HG03066 (cell line): ENCODE measurements at regions not wholly inside any gene's neighbourhood (a gene's known extent, or its start where the extent isn't known, plus 50 kb on each side); places are given as distances from the start of the nearest gene placed in this dataset.
A peak's percentile ranks its signal among the peaks of the same experiment; 100 is the strongest.

Source experiments
- ATAC-seq: cut with Tn5 transposase; IDR thresholded peaks from one replicate; pipeline ENCODE4 v1.9.1; 2021; ENCODE audit warnings: low read depth; ENCODE audit not compliant: unreplicated experiment

- no peak for ATAC-seq
These were observed 305.0 kb downstream of the SHQ1 start for GRCh38 chr3:72543246-72543645.

- no peak for ATAC-seq
These were observed 305.5 kb downstream of the SHQ1 start for GRCh38 chr3:72542781-72543180.

- no peak for ATAC-seq
These were observed 308.4 kb downstream of the SHQ1 start for GRCh38 chr3:72539856-72540255.

- ATAC-seq = peak; percentile 52
These were observed 310.0 kb downstream of the SHQ1 start for GRCh38 chr3:72538070-72538745.

- ATAC-seq = no peak
These were observed 310.8 kb downstream of the SHQ1 start for GRCh38 chr3:72537448-72537847.

DNA sequence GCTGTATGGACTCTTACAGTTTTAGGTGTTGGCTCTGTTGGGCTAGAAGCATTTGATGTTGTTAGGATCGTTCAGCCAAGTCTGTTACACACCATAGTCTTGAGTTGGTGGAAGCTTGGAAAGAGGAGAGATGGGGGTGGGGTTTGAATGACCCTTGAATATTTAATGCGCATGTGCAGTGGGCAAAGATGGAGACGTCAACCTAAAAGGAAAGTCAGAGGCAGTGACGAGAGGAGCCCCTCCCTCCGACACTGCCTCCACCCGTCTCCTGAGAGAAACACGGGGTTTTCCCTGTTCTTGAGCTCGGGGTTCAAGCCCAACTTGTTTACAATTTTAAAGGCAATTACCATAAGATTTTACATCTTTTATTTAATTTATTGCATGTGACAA, 311.4 kb downstream of the SHQ1 start:
- no peak for ATAC-seq

- no peak for ATAC-seq
These were observed 311.9 kb downstream of the SHQ1 start for GRCh38 chr3:72536206-72536877.

GRCh38 chr3:72535772-72536171, 312.5 kb downstream of the SHQ1 start:
- no peak for ATAC-seq

DNA sequence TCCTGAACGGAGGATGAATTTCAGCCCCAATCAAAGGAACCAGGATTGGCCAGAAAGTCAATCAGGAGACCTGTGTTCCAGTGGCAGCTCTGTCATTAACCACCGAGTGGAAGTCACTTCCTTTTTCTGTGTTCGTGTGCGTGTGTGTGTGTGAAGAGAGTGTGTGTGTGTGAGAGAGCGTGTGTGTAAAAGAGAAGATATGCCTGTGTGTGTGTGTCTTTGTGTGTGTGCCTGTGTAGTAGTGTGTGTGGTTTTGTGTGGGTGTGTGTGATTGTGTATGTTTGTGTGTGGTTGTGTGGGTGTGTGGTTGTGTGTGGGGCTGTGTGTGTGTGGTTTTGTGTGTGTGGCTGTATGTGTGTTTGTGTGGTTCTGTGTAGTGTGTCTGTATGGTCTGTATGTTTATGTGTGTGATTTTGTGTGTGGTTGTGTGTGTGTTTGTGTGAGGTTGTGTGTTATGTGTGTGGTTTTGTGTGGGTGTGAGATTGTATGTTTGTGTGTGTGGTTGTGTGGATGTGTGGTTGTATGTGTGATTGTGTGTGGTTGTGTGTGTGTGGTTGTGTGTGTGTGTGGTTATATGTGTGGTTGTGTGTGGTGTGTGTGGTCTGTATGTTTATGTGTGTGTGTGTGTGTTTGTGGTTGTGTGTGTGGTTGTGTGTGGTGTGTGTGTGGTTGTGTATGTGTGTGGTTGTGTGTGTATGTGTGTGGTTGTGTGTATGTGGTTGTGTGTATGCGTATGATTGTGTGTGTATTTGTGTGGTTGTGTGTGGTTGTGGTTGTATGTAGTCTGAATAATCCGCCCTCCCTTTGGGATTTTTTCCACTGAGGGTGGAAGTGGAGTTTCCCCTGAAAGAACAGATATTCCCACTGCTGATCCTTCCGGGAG, 314.4 kb downstream of the SHQ1 start:
- ATAC-seq = no peak

- ATAC-seq = no peak
These were observed 317.8 kb downstream of the SHQ1 start for GRCh38 chr3:72530426-72530825.

DNA sequence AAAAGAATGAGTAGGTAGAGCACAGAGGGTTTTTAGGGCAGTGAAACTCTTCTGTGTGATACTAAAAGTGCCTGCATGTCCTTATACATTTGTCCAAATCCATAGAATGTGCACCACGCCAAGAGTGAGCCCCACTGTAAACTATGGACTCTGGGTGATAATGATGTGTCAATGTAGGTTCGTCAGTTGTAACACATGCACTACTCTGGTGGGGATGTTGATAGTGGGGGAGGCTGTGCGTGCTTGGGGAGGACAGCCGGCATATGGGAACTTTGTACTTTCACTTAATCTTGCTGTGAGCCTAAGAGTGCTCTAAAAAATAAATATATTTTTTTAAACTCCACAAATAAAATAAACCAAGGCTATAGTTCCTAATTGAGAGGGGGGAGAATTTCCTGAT, 319.2 kb downstream of the SHQ1 start:
- no peak for ATAC-seq

- ATAC-seq = peak; percentile 91
These were observed 324.7 kb downstream of the SHQ1 start for GRCh38 chr3:72523429-72524151.

- ATAC-seq = no peak
These were observed 327.4 kb downstream of the SHQ1 start for GRCh38 chr3:72520690-72521308.

DNA sequence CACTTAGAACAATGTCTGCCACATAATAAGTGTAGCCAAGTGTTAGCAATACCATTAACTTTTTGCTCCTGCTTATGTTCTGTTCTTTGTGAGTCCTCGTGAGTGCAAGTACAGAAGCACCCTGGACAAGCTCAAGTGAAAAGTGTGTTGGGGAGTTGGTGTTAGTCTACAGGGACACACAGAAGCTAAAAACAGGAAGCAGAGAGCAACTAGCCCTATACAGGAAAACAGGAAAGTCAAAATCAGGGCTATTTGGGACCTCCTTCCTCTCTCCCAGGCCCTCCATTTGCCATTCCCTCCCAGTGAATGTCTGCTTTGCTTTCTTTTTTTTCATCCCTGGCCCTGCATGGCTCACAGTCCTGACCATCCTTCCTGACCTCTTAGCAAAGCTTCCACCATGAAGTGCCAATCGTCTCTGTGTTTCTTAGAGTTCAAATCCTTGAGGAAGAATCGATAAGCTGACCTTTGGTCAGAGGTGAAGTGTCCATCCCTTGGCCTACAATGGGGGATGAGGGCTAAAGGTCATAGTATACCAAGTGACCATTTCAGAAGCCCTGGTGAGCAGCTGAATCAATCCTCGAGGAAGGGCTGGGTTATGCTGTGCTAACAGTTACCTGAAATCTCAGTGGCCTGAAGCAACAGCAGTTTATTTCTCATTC, 328.2 kb downstream of the SHQ1 start:
- no peak for ATAC-seq

DNA sequence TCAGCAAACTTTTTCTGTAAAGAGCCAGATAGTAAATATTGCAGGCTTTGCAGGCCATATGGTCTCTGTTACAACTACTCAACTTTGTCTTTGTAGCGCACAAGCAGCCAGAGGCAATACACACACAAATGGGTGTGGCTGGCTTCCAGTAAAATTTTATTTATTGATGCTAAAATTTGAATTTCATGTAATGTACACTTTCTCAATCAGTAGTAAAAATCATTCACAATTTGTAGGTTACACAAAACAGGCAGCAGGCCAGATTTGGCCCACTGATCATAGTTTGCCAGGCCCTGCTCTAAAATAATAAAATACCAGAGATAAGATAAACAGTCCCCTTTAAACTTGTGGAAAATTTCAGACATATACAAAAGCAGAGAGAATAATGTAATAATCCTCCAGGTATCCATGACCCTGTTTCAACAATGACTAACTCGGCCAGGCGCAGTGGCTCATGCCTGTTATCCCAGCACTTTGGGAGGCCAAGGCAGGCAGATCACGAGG, 330.3 kb downstream of the SHQ1 start:
- ATAC-seq = no peak

DNA sequence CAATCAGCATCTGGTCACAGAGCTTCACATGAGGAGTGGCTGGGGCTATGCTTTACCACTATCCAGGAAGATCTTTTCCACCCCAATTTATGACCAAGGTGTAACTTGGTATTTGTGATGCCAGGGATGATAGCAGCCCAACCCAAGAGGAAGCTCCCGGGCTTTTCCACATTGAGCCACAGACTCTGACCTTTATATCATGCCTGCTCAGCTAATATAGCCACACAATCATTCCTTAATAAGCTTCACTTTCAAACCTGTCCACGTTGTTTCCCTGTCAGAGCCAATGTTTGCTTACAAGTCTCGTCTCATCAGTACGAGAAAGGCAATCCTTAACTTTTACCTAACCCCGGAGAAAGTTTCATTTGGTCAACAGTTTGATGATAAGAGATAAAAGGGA, 330.9 kb downstream of the SHQ1 start:
- ATAC-seq = no peak

- ATAC-seq = no peak
These were observed 331.9 kb downstream of the SHQ1 start for GRCh38 chr3:72516361-72516760.

GRCh38 chr3:72515941-72516340, 332.3 kb downstream of the SHQ1 start:
- ATAC-seq = no peak

DNA sequence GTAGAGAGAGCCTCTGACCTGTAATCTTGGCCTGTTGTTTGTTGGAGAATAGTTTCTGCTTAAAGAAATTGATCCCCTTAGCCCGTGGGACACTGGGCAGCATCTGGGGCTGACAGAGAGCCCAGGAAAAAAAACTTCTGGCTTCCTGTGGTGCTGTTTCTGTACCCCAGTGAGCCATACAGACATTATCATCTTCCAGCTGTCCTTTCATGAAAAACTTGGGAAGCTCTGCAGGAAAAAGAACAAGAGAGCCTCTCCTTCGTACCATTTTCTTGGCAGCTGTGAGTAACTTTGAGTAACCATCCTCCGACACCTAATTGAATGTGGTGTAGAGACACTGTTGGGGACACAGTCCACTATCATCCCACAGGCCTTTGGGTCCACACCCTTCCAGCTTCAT, 333.0 kb downstream of the SHQ1 start:
- no peak for ATAC-seq

- no peak for ATAC-seq
These were observed 338.0 kb downstream of the SHQ1 start for GRCh38 chr3:72510247-72510646.
